ENCODE measurements at regions not wholly inside any gene's neighbourhood (a gene's known extent, or its start where the extent isn't known, plus 50 kb on each side); places are given as distances from the start of the nearest gene placed in this dataset.

GRCh38 chr6:206264-206663 lies 86.0 kb upstream of the DUSP22 start:
- TF ChIP-seq SMC3 (conservative IDR thresholded peaks at IDR 0.05; ENCODE audit: poor library complexity) (no peak), RAD21 (conservative IDR thresholded peaks at IDR 0.05) (no peak), REST (IDR thresholded peaks at IDR 0.05; ENCODE audit: borderline replicate concordance) (no peak), POLR2AphosphoS5 (IDR thresholded peaks at IDR 0.05) (no peak), EZH2 (IDR thresholded peaks at IDR 0.05; ENCODE audit: borderline replicate concordance, insufficient read depth, low read length, poor library complexity, severe bottlenecking) (no peak), CTCF (IDR thresholded peaks at IDR 0.05; ENCODE audit: poor library complexity, severe bottlenecking) (no peak), EP300 (conservative IDR thresholded peaks at IDR 0.05; ENCODE audit: poor library complexity, severe bottlenecking) (no peak), MXI1 (conservative IDR thresholded peaks at IDR 0.05; ENCODE audit: poor library complexity, severe bottlenecking) (no peak), TAF1 (IDR thresholded peaks at IDR 0.05; ENCODE audit: low read depth) (no peak)

All from neural cell (in vitro differentiated cells).